H1 (cell line): ENCODE measurements at regions not wholly inside any gene's neighbourhood (a gene's known extent, or its start where the extent isn't known, plus 50 kb on each side); places are given as distances from the start of the nearest gene placed in this dataset.
"Not testable (repeated sequence)": the region's sequence is repeated elsewhere in the genome, so short reads cannot be mapped to it uniquely, and the experiment has no call there.

ENCODE experiments used
- CTCF ChIA-PET: fragments of 300-600 bp; sonication (Branson Sonifier 250); formaldehyde crosslinking; loops from one replicate; lab custom pipeline; 2021; ENCODE audit not compliant: partially characterized antibody; lab: Charles Lee
- POLR2A ChIA-PET: fragments of 300-600 bp; sonication (Branson Sonifier 250); formaldehyde crosslinking; loops from one replicate; lab custom pipeline; 2021; ENCODE audit warnings: inconsistent platforms; ENCODE audit not compliant: partially characterized antibody; lab: Charles Lee
- DNase-seq, 2 experiments: peaks; one replicate each; pipeline versions ENCODE4 v3.0.0 to v3.0.0-alpha.2; 2010 to 2022; ENCODE audit warnings: low spot score in 2 of 2, low read depth in 1 of 2, mixed read lengths in 1 of 2
- FAIRE-seq: peaks from 2 replicates; lab custom pipeline; 2011; peaks lifted over from hg19 to GRCh38; lab: Jason Lieb, UNC
- H2AFZ ChIP-seq: 2 replicates; pipeline ENCODE4 v1.8.1; 2012; ENCODE audit warnings: low read length, inconsistent platforms
- H2AK5ac ChIP-seq: 2 replicates; pipeline ENCODE4 v1.6.1; 2013; ENCODE audit warnings: low read depth, low read length
- H2BK120ac ChIP-seq: replicated peaks from 2 replicates; pipeline ENCODE3; 2013; ENCODE audit warnings: low read depth, low read length, inconsistent platforms
- H2BK12ac ChIP-seq: 2 replicates; pipeline ENCODE4 v1.6.1; 2013; ENCODE audit warnings: low read depth, low read length
- H2BK15ac ChIP-seq: 2 replicates; pipeline ENCODE4 v1.6.1; 2013; ENCODE audit warnings: low read length
- H2BK20ac ChIP-seq: 2 replicates; pipeline ENCODE4 v1.6.1; 2013; ENCODE audit warnings: low read length
- H2BK5ac ChIP-seq: 2 replicates; pipeline ENCODE4 v1.6.1; 2013; ENCODE audit warnings: low read depth, low read length
- H3K14ac ChIP-seq: 2 replicates; pipeline ENCODE4 v1.6.1; 2013; ENCODE audit warnings: inconsistent platforms; ENCODE audit not compliant: insufficient read length
- H3K18ac ChIP-seq: 2 replicates; pipeline ENCODE4 v1.6.1; 2013; ENCODE audit warnings: low read length; ENCODE audit errors: extremely low read depth
- H3K23ac ChIP-seq: 2 replicates; pipeline ENCODE4 v1.6.1; 2013; ENCODE audit warnings: inconsistent platforms; ENCODE audit not compliant: insufficient read length
- H3K23me2 ChIP-seq: 2 replicates; pipeline ENCODE4 v1.6.1; 2013; ENCODE audit warnings: low read depth, low read length
- H3K27ac ChIP-seq: 2 replicates; pipeline ENCODE4 v1.6.1; 2011; ENCODE audit warnings: low read depth, low read length, inconsistent platforms
- H3K27me3 ChIP-seq, 4 experiments: replicated peaks in 1 of 4; 1 replicate in 1 of 4; 2 replicates in 3 of 4; pipeline versions ENCODE4 v1.6.1 to v1.8.1; 2011 to 2013; ENCODE audit warnings: low read length in 3 of 4, mild to moderate bottlenecking in 3 of 4, inconsistent platforms in 2 of 4, mixed read lengths in 2 of 4, moderate library complexity in 1 of 4; ENCODE audit not compliant: control insufficient read depth in 3 of 4, insufficient read depth in 3 of 4; ENCODE audit errors: extremely low read depth in 1 of 4
- H3K36me3 ChIP-seq, 4 experiments: 2 replicates each; pipeline versions ENCODE4 v1.6.1 to v1.8.1; 2011 to 2013; ENCODE audit warnings: mild to moderate bottlenecking in 4 of 4, low read length in 3 of 4, moderate library complexity in 2 of 4, control low read depth in 1 of 4, inconsistent platforms in 1 of 4; ENCODE audit not compliant: insufficient read depth in 4 of 4, control insufficient read depth in 2 of 4
- H3K4ac ChIP-seq: replicated peaks from 2 replicates; pipeline ENCODE3; 2013; ENCODE audit warnings: low read length, low read depth, mixed read lengths, inconsistent platforms; ENCODE audit not compliant: insufficient read length
- H3K4me1 ChIP-seq, 4 experiments: replicated peaks in 1 of 4; 1 replicate in 1 of 4; 2 replicates in 3 of 4; pipeline versions ENCODE4 v1.6.1 to v1.8.1; 2011 to 2013; ENCODE audit warnings: low read length in 3 of 4, inconsistent platforms in 2 of 4, mixed read lengths in 1 of 4; ENCODE audit not compliant: insufficient read depth in 4 of 4, control insufficient read depth in 3 of 4
- H3K4me2 ChIP-seq, 2 experiments: 2 replicates each; pipeline versions ENCODE4 v1.6.1 to v1.8.1; 2011 to 2013; ENCODE audit warnings: low read depth in 2 of 2, low read length in 2 of 2, control low read depth in 1 of 2, inconsistent platforms in 1 of 2, mild to moderate bottlenecking in 1 of 2; ENCODE audit not compliant: insufficient read depth in 1 of 2
- H3K4me3 ChIP-seq, 4 experiments: fragments of 200-600, 300-600 bp in 1 of 4; sonication (generic), shearing (Covaris generic), sonication (Bioruptor Twin) in 1 of 4; 2 replicates each; pipeline versions ENCODE4 v1.5.1 to v1.8.1; 2011 to 2016; ENCODE audit warnings: low read length in 4 of 4, low read depth in 3 of 4, control low read depth in 2 of 4, inconsistent platforms in 2 of 4, mild to moderate bottlenecking in 2 of 4, mixed read lengths in 1 of 4, moderate library complexity in 1 of 4; ENCODE audit not compliant: insufficient read depth in 2 of 4; ENCODE audit errors: extremely low read depth in 1 of 4
- H3K56ac ChIP-seq: replicated peaks from 2 replicates; pipeline ENCODE3; 2013; ENCODE audit warnings: low read depth, mild to moderate bottlenecking, mixed read lengths, low read length, inconsistent platforms; ENCODE audit not compliant: insufficient read length
- H3K79me1 ChIP-seq: 2 replicates; pipeline ENCODE4 v1.6.1; 2013; ENCODE audit warnings: low read depth, low read length, control low read depth
- H3K79me2 ChIP-seq, 2 experiments: 2 replicates each; pipeline versions ENCODE4 v1.6.1 to v1.8.1; 2012 to 2013; ENCODE audit warnings: low read length in 2 of 2, mild to moderate bottlenecking in 2 of 2, inconsistent platforms in 1 of 2; ENCODE audit not compliant: insufficient read depth in 2 of 2, control insufficient read depth in 1 of 2
- H3K9ac ChIP-seq, 4 experiments: replicated peaks in 1 of 4; 1 replicate in 1 of 4; 2 replicates in 3 of 4; pipeline versions ENCODE4 v1.6.1 to v1.8.1; 2011 to 2013; ENCODE audit warnings: low read depth in 3 of 4, low read length in 3 of 4, control low read depth in 2 of 4, mild to moderate bottlenecking in 2 of 4, moderate library complexity in 2 of 4, inconsistent platforms in 1 of 4; ENCODE audit errors: extremely low read depth in 1 of 4
- H3K9me3 ChIP-seq, 2 experiments: 2 replicates each; pipeline versions ENCODE4 v1.6.1 to v1.8.1; 2012 to 2013; ENCODE audit warnings: mild to moderate bottlenecking in 2 of 2, moderate library complexity in 2 of 2, control low read depth in 1 of 2, inconsistent platforms in 1 of 2, low read depth in 1 of 2, low read length in 1 of 2, mixed read lengths in 1 of 2; ENCODE audit not compliant: insufficient read depth in 2 of 2
- H4K20me1 ChIP-seq, 2 experiments: replicated peaks in 1 of 2; 2 replicates each; pipeline versions ENCODE3 to v1.8.1; 2011 to 2013; ENCODE audit warnings: inconsistent platforms in 2 of 2, low read length in 2 of 2, mild to moderate bottlenecking in 1 of 2; ENCODE audit not compliant: insufficient read depth in 2 of 2, control insufficient read depth in 1 of 2
- H4K5ac ChIP-seq: 2 replicates; pipeline ENCODE4 v1.6.1; 2013; ENCODE audit warnings: low read length, low read depth, mixed read lengths, inconsistent platforms; ENCODE audit not compliant: insufficient read length
- H4K8ac ChIP-seq: 2 replicates; pipeline ENCODE4 v1.8.0; 2013; ENCODE audit warnings: mild to moderate bottlenecking, moderate library complexity, low read length, inconsistent platforms; ENCODE audit not compliant: insufficient read depth; ENCODE audit errors: extremely low read depth
- H4K91ac ChIP-seq: replicated peaks from 2 replicates; pipeline ENCODE3; 2013; ENCODE audit warnings: low read length, mixed read lengths, inconsistent platforms; ENCODE audit not compliant: insufficient read length
- WGBS, 2 experiments: shearing (Covaris generic) in 1 of 2; methylation state at CpG; one replicate each; pipeline versions ENCODE4 v1.1.6 to v1.1.7; 2013 to 2015; ENCODE audit warnings: low lambda C conversion rate in 2 of 2, mixed read lengths in 2 of 2, inconsistent platforms in 1 of 2, low coverage in 1 of 2, missing lambda C conversion rate in 1 of 2; ENCODE audit not compliant: insufficient replicate concordance in 2 of 2, insufficient coverage in 1 of 2, insufficient read length in 1 of 2; ENCODE audit errors: extremely low coverage in 1 of 2, missing lambda C conversion rate in 1 of 2; 5-methylcytosine and 5-hydroxymethylcytosine counted together

DNA sequence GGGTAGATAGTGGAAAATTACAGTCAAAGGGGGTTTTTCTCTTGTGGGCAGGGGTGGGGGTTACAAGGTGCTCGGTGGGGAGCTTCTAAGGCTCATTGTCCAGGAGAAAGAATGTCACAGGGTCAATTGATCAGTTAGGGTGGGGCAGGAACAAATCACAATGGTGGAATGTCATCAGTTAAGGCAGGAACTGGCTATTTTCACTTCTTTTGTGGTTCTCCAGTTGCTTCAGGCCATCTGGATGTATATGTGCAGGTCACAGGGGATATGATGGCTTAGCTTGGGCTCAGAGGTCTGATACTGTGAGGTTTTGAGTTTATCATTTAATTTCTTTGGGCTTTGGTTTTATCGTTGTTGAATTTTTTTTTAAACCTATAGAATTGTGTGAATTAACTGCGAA, 321.4 kb downstream of the EDEM1 start:
- H3K9ac ChIP-seq, H2BK5ac ChIP-seq, H2BK15ac ChIP-seq, FAIRE-seq, H3K27ac ChIP-seq, H3K4me2 ChIP-seq, H3K4ac ChIP-seq, H4K5ac ChIP-seq, H4K20me1 ChIP-seq, H3K4me3 ChIP-seq, H3K14ac ChIP-seq, DNase-seq, H3K56ac ChIP-seq, H2BK12ac ChIP-seq, H4K91ac ChIP-seq, H3K79me2 ChIP-seq, H3K27me3 ChIP-seq, H4K8ac ChIP-seq, H3K18ac ChIP-seq, H3K36me3 ChIP-seq, H3K79me1 ChIP-seq, H3K23ac ChIP-seq, H2AK5ac ChIP-seq, H2BK20ac ChIP-seq, H3K23me2 ChIP-seq, H2AFZ ChIP-seq, POLR2A ChIA-PET, H3K4me1 ChIP-seq, H2BK120ac ChIP-seq, CTCF ChIA-PET: not testable (repeated sequence)
- 96% methylated on average over 3 of the region's 3 CpGs; no CpG with 5 or more reads in 1 of the 2 experiments for WGBS, 2 experiments
- H3K9me3 ChIP-seq, result peaks cover 9 to 13% of the 10 kb centered on the region in 2 experiments; a peak in 2 of 4 replicates
